CD4-positive, alpha-beta T cell treated with Interleukin-2 at 100 ng/mL for 4 hours (primary cell): ENCODE measurements at regions not wholly inside any gene's neighbourhood (a gene's known extent, or its start where the extent isn't known, plus 50 kb on each side); places are given as distances from the start of the nearest gene placed in this dataset.

ENCODE experiments used
- DNase-seq: peaks from one replicate; pipeline ENCODE4 v3.0.0-alpha.2; 2020; ENCODE audit warnings: low spot score

DNA sequence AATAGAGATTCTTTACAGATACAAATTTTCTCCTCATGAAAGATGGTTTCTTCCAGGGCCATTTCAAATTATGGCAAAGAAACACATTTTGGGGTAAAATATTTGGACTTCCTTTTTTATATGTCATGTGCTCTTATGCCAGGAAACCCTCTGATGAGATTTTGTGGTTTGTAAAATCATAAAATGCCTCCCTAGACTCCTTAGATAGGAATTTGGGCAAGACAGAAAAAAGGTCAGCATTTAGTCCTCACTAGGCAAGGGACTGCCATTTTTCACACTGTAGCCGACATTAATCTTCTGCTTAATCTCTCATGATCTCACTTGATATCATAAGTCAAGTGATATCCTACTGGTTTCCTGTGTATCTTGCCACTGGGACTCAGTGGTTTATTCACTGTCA, 286.4 kb downstream of the ARHGAP12 start:
- no peak for DNase-seq

DNA sequence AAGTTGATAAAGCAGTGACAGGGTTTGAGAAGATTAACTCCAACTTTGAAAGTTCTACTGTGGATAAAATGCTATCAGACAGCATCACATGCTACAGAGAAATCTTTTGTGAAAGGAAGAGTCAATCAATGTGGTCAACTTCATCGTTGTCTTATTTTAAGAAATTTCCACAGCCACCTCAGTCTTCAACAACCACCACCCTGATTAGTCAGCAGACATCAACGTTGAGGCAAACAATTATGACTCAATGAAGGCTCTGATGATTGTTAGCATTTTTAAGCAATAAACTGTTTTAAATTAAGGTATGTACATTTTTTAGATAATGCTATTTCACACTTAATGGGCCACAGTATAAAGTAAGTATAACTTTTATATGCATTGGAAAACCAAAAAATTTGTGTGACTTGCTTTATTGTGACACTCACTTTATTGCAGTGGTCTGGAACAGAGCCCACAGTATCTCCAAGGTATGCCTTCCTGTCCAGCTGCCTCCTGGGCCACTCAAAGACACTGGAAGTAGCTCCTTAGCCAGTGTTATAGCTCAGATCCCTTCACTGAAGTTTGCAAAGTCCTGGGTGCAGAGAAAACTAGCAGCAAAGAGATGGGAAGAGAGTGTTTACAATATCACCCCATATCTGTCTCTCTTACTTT, 293.1 kb downstream of the ARHGAP12 start:
- DNase-seq: no peak

DNA sequence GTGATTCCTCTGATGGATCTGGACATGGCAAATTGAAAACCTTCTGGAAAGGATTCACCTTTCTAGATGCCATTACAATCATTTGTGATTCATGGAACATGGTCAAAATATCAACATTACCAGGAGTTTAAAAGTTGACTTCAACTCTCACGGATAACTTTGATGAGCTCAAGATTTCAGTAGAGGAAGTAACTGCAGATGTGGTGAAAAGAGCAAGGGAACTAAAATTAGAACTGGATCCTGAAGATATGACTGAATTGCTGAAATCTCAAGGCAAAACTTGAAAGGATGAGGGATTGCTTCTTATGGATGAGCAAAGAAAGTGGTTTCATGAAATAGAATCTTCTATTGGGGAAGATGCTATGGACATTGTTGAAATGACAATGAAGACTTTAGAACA, 293.6 kb downstream of the ARHGAP12 start:
- no peak for DNase-seq

DNA sequence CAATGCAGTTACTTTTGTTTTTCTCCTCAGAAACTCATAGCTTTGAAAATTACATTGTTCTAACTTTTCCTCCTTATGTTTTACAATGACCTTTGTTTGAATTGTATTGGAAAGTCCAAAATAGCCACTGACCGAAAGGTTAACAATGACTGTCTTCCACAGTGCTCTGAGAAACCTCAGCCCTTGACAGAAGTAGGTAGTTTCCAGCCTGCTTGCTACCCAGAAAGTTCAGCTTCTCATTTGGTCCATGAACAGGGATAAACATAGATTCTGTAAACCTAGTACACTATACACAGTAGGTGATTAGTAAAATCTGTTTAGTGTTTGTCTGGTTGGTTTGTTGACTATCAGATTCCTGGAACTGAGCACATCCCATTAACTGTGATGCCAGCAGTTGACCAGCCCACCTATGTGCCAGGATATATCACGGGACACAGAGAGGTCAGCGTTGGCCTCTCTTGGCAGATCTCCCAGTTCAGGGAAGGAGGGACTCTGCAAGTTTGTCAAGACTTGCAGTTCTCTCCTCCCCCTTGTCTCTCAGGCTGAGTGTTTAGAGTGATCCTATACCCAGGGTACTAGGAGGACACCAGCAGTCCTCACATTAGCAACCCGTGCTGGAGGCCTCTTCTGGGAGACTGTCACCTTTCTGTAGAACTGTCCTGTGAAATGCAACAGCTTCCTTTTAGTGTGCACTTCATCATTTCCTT, 297.6 kb downstream of the ARHGAP12 start:
- no peak for DNase-seq

DNA sequence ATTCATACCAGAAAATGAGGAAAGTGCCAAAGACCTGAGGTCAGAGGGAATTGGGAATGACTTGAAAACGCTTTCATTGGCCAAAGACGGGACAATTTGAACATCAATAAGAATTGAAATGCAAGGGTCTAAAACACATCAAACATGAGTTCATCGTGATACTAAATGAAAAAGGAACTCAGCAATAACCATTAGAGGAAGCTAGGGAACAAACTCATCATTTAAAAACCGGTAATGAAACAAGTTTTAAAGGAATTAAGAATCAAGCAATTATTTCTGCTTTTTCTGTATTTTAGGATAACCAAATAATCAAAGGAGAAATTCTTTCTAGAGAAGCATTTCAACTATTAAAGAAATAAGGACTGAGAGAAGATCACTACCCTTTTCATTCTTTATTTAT, 303.1 kb downstream of the ARHGAP12 start:
- no peak for DNase-seq

DNA sequence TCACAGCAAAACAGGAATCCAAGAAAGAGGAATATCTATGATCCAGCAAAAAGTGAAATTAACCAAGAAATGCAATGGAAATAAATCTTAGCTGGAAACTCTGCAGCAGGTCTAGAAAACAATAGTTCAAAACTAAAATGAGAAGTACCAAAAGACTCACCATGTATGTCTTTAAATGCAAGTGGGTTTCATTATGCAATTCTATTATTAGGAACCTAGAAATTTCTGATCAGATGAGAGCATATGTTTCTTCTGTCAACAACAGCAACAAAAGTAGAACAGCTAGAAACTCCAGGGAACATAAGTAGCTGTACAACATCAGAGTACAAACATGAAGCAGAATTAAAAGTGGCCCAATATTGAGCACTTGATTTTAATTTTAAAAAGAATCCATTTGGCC, 304.0 kb downstream of the ARHGAP12 start:
- DNase-seq: no peak

DNA sequence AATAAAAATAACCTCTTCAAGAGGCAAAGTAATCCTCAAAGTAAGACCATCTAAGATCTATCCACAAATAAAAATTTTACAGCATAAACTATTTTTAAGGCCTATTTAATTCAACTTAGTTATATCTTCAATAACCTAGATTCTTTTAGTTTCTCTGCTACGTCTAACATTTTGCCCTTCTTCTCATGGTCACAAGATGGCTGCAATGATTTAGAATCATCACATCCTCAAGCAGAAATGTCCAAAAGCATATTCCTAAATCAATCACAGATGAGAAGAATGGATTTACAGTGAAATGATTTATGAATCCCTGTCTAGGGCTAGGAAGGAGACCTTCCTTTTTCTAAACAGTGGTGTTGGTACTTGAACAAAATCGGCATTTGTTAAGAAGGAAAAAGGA, 304.7 kb downstream of the ARHGAP12 start:
- no peak for DNase-seq

DNA sequence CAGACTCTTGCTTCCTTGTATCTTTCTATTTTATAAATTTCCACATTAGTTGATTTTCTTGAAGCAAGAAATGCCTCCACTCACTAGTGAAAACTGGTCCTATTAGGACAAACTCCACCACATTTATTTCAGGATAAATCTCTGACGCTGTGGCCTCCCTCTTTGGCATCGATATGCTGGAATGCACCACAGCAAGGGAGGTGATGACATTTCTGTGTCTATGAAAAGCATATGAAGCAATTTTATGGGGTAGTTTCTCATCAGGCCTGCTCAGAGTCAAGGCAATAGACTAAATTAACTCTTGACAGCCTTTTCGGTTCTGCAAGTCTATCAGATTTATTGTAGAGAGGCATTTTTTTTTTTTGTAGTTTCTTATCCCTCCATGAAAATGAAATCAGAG, 304.4 kb downstream of the ZEB1 start:
- no peak for DNase-seq

DNA sequence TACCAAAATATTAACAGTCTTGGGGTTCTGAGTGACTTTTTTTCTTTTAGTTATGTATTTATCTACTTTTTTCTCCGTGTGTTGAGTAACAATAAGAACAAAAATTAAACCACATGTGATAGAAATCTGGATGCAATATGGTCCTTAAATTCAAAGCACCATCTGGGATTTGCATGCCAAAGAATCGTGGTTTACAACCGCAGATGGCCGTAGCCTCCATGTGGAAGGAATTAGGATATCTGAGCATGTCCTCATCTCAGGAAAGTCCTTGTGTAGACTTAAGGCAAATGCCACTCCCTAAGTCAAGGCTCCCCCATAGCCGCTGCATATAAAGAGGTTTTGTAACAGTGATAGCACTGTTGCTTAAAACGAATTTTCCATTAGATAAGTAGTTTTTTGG, 304.0 kb downstream of the ZEB1 start:
- no peak for DNase-seq

DNA sequence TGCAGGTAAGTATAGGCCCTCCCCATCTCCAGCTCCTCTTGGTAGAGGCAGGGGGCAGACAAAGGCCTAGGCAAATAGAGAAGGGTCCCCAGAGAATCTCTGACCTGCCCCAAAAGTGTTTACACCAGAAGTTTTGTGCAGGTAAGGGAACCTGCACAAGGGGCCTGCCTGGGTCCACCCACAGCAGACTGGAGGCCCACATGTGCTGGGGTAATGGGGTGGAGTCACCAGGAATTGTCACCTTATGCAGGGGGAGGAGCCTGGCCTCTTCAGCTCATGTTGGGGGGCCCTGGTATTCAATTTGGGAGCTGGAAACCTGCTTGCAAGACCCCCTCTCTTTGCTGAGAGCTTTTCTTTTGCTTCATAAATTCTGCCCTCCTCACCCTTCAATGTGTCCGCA, 302.7 kb downstream of the ZEB1 start:
- DNase-seq: no peak

DNA sequence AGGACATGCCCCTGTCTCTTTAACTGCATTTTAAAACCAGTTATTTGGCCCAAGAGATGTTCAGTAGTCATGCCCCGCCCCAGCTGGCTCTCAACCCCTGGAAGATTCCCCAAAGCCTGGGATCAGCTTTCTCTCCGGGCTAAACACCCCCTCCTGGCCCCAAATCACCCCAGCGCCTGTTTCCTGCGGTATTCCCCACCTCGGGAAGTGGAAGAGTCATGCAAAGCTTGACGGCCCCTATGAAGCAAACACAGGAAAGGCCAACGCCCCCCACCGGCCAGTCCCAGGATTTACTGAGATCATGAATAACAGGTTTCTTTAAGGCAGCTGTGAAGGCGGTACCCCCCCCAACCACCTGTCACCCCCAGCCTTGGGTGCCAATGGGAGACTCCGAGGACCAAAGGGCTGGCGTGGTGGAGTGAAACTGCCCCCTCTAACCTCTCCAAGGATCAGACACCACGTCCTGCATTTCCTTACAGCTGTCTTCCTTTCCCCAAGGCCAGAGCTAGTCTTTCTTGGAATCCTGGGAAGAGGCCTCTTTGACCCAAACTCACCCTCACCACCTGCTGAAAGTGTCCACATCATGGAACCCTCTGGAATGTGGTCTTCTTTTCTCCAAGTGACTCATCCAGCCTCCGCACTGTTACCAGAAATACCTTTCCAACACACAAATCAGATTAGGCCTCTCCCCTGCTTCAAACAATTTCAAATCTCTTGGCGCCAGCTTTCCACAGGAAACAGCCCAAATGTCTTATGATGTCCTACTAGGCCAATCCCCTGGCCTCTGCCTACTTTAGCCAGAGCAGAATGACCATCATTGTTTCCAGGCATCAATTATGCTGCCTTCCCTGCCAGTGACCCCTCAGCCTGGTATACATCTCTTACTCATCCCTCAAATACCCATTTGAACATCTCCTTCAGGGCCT, 301.5 kb downstream of the ZEB1 start:
- no peak for DNase-seq

DNA sequence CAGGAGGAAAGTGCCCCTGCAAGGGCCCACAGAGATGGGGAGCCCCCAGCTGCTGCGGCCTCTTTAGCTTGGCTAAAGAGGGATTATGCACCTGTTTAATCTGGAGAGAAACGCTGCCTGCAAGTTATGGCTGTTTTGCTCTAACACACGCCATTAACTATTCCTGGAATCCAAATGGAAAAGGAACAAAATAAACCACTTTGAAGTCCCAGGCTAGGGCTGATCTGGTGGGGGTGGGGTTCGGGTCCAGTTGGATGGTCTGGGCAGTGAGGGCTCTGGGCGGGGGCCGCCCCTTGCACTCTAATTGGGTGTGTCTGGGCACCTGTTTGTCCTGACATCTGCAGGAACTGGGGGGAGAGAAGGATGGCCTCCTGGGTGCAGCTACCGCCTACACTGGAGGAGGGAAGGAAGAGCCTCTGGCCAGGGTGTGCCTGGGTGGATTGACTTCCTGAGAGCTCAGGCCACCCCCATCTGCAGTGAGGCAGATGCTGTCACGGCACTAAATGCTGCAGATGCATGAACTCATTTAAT, 300.6 kb downstream of the ZEB1 start:
- no peak for DNase-seq

DNA sequence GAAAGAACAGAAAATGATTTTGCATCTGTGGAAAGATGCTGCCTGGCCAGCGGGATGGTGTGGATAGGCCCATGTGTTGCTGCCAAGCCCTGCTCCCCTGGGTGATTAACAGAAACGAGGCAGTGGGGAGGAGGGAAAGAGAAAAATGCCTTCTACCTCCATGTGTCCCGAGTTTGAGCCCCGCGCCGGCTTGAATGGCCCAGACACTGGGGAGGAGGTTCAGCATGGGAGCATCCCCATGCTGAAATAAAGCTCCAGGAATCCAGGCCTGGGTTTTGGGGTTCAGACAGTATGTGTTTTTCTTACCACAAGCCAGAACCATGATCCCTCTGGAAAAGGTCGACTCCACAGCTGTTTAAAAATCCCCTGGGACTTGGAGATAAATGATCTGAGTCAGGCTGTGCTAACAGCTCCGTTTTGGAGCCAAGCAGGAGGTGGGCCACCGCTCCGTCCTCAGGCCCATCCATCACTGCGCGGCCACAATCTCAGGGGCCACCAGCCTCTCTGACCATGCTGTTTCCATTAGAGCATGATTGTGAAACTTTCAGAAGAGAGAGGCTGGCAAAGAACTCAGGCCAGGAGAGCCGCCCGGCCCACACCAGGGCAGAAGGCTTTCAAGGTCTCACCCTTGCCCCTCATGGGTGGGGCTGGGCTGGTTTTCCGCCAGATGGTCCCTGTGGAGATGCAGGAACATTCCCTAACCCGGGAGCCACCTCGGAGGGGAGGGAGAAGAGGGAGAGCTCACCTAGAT, 299.7 kb downstream of the ZEB1 start:
- DNase-seq: no peak

DNA sequence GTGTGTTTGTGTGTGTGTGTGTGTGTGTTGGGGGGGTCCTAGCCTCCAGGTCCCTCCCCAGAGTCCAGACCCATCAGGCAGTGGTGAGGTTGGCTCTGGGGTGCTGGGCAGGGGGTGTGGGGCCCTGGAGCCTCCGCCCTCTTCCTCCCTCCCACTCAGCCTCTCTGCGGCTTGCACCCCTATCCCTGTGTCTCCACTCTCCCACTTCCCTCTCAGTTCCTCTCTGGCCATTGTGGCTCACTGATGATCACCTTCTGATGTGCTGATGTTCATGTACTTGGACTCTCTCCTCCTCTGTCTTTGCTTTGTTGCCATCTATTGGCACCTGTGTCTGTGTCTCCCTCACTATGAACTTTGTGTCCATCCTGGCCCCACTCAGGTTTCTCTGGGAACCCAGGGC, 298.7 kb downstream of the ZEB1 start:
- no peak for DNase-seq

DNA sequence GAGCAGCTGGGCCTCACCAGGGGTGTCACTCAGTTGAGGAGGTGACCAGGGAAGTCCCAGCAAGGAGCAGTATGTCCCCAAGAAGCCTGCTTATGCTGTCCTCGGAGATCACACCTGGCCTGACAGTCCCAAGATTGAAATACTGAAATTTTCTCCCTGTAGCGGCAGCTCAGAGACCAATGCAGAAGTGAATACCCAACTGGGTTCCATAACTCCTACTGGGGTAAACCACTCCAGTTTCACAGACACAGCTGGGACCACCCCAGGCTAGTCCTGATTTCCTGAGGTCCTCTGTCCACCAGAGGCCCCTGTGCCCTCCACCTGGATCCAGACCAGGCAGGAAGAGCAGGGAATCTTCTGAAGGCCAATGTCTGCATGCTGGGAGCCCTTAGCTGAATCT, 298.1 kb downstream of the ZEB1 start:
- DNase-seq: no peak

DNA sequence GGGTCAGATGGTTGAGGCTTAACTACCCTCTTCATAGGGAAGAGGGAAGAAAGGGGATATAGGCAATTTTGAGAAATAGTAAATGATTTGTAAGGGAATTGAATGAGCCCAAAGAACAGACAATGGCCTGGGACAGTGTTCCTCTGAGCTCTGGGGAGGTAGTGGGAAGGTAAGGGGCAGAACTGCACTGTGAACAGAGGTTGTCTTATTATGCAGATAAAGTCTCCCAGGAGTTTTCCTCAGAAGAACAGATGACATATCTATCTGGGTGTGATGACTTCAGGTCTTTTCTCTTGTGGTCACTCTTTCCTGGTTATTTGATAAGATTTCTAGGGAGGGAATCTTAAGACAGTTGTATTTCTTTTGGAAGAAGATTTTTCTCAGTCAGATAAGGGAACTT, 296.1 kb downstream of the ZEB1 start:
- DNase-seq: no peak

DNA sequence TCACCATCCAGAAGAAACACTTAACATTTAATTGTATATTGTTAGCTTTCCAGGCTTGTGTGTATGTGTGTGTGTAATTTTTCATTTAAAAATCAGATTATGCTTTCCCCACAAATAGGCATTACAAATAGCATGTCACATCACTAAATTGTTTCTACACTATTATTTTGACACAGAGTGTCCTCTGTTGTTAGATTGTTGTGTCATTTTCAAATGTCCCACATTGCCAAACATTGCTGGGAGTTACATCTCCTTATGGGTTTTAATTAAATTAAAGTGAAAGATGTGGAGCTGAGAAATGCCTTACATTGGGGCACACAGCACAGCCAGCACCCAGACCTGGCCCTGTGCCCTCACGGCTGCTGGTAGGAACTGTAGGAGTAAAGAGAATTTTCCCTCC, 295.6 kb downstream of the ZEB1 start:
- no peak for DNase-seq

DNA sequence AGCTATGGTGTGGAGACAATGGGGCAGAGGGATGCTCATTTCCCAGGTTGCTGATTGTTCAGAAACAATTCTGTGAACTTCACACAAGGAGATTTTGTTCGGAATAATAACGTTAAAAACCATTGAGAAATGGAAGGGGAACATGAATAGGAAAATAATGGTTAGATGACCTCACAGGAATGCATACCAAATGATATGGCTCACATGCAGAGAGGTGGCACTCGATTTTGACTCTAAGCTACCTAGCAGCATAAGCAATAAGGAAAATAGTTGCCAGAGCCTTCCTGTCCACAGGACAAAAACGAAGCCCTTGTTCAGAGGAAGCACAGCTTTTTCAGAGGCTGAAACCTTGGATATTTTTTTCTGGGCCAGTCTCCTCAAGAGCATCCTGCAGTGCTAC, 293.1 kb downstream of the ZEB1 start:
- no peak for DNase-seq

DNA sequence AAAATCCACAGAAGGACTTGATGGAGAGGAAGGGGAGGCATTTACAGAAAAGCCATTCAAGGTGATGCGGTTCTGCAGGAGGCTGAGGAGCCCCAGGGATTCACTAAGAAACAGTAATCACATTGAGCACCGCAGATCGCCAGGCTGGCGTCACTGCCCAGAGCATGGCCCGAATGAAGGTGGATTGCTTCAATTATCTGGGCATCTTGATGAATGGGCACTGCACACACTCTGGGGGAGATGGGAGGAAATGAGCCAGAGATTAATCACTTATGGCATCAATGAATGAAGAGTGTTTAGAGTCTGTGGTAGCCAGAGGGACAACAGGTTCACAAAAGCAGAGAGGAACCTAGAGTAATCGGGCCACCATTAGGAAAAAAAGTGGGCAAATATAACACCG, 292.1 kb downstream of the ZEB1 start:
- no peak for DNase-seq

DNA sequence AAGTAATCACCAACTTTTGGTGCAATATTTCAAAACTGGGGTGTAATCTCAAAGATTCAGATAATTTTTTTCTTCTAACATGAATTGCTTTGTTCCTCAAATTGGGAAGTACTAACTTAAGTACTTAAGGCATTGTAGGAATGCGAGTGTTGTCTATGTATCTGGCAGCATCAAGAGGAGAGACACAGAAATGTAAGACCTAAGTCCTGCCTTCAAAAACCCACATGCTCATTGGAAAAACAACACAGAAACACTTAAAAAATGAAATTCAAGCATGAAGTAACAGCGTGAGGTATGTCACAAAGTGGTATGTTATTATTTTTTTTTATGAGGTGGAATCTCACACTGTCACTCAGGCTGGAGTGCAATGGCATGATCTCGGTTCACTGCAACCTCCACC, 288.5 kb downstream of the ZEB1 start:
- no peak for DNase-seq

DNA sequence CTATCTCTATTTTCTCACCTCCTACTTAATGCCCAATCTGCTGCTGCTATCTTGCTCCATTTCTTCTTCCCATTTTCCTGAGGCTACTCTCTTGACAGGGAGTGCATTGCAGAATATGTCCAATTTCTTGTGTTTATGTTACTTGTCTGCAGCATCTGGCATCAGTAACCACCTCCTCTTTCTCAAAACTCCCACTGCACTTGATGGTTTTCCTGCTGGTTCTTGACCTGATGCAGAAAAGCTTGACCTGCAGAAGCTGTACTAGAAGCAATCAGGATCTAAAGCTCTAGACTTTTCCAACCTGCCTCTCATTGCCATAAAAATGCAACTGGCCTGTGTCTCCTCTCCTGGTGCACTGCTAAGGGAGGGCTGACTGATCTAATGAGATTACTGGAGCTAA, 287.8 kb downstream of the ZEB1 start:
- DNase-seq: no peak

DNA sequence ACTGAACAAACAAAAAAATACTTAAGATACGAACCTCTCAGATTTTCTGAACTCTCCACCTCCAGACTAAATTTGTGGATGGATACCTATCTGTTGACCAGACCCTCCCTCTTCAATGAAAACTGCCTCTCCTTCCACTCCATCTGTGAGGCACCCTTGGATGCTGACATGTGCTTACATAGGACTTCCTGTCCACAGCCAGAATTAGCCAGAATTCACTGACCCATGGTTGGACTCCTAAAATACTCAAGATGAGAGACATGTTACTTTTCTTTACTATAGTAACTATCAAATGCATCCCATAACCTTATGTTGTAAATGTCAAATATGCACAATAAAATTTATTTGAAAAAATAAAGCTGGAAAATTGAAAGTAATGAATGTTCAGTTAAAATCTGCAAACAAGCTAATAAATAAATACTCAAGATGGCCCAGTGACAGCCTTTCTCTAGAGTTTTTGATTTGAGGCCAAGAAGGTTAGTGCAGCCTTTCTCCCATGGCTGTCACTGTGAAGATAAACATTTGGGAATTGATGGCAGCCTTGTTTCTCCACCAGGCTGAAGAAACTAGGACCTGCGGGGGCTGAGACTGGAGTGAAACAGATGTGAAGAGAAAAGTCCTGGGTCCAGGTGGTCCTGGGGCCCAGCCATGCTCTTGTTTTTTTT, 287.0 kb downstream of the ZEB1 start:
- no peak for DNase-seq
